ENCODE measurements at regions not wholly inside any gene's neighbourhood (a gene's known extent, or its start where the extent isn't known, plus 50 kb on each side); places are given as distances from the start of the nearest gene placed in this dataset.

GRCh38 chr9:82152181-82152580 is 163.6 kb downstream of the SPATA31D1 start:
- TF ChIP-seq CTCF (IDR thresholded peaks at IDR 0.05) (no peak), POLR2A (IDR thresholded peaks at IDR 0.05) (no peak)

Data from lower leg skin (tissue), 3 donors.